T47D (cell line): ENCODE measurements at regions not wholly inside any gene's neighbourhood (a gene's known extent, or its start where the extent isn't known, plus 50 kb on each side); places are given as distances from the start of the nearest gene placed in this dataset.
"Not testable (repeated sequence)": the region's sequence is repeated elsewhere in the genome, so short reads cannot be mapped to it uniquely, and the experiment has no call there.

Source experiments
- DNase-seq, 2 experiments: peaks; one replicate each; pipeline versions ENCODE4 v3.0.0 to v3.0.0-alpha.2; 2011 to 2012; ENCODE audit warnings: low read depth in 1 of 2, low spot score in 1 of 2
- JUND ChIP-seq: IDR thresholded peaks from 2 replicates; pipeline ENCODE4 v1.6.1; 2012; ENCODE audit warnings: low read depth
- in situ Hi-C: cut with HindIII; loops from 2 replicates; pipeline ENCODE4 v1.10.0; 2016; ENCODE audit warnings: low sequenced_read_pairs, low pct_unique_long_range_greater_than_20kb

DNA sequence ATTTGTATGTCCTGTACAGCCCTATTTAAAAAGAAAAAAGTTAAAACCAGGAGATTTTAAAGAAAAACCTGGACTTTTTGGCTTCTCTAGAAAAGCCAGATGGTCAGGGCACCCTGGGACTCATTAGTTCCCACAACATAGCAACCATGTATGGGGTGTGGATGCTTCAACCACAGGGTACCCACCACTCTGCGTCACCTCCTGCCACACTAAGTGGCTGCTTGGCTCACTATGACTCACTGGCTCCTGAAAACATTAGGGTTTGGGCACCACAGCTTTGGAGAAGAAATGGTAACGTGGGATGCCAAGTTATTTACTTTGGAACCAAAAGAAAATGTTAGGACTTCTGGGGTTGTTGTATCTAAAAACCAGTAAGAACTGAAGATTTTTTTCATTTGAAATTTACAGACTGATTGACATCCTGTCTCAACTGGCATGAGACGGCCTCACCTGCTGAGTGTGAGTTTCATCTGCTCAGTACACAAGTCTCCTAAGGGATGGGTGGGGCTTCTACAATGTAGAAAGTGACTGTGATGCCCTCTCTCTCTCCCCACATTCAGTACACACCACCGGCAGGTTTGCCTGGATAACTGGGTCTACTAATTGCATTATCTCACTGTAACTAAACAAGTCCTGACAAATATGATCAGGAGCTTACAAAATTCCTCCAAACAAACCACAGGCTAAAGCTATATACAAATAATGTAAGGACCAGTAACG, 103.9 kb downstream of the ESM1 start:
- TF ChIP-seq JUND: no peak
- DNase-seq: peak in 1 of 2 experiments; percentile 46
- in situ Hi-C loops: no loop called here

DNA sequence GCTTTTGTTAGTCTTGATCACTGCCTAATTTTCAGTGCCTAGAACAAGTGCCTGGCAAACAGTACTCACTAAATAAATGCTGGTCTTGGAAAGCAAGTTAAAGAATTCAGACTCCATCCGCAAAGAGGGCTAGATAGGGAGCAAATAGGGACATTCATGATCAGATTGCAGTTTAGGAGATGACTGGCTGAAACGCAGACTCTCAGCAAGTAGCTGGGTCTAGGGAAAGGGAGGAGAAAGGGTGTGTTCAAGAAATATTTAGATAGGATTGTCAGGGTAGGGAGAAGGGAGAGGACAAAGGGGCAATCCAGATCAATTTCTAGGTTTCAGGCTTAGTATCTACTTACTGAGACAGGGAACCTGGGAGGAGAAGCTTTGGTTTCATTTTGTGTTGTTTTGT, 108.4 kb downstream of the ESM1 start:
- in situ Hi-C loops: no loop called here
- TF ChIP-seq JUND: no peak
- no peak for DNase-seq

DNA sequence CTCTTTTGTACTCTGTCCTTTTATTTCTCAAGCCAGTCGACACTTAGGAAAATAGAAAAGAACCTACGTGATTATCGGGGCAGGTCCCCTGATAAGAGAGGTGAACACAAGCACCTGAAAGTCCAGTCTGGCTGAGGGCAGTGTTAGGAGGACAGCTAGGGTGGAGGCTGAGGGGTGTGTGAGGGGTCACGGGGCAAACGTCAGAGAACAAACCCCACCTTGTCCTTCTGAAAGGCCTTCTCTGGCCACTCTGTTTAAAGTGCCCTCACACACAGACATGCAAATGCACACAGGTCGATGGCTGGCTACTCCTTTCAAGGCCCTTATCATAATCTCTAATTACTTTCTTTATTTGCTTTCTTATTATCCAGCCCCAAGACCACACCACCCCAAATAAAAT, 108.8 kb downstream of the ESM1 start:
- in situ Hi-C loops: no loop called here
- no peak for TF ChIP-seq JUND

DNA sequence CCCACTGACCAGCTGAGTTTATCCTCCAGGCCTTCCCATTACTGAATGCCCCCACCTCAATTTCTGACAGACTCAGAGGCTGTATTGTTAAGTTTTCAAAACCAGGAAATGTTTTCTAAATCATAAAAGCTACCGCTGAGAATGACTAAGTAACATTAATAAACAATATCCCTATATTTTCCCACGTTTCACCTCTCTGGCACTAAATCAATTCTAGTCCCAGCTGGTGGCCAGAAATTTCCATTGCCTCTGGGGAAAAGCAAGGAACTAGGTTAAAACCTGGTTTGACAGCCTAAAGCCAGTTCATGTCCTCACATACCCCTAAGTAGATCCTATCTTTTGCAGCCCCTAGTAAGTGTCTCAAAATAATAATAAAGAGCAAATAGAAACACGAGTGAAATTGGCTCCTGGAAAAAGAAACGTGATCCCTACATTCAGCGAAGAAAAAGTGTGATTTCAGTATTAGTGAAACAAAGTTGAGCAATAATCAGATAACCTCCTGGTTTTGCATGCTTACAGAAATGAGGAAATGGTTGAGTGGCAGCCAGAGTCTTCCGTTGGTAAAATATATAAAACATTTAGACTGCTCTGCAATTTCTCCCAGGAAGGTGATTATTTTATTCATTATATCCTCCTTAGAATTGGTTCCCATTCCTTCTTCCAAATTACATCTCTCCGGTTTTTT, 110.9 kb downstream of the ESM1 start:
- 0 out of 2 replicates have a peak, but pooled peaks have one; percentile 31 for TF ChIP-seq JUND

More for the DNA sequence above, 108.8 kb downstream of the ESM1 start:
- DNase-seq: no peak

DNA sequence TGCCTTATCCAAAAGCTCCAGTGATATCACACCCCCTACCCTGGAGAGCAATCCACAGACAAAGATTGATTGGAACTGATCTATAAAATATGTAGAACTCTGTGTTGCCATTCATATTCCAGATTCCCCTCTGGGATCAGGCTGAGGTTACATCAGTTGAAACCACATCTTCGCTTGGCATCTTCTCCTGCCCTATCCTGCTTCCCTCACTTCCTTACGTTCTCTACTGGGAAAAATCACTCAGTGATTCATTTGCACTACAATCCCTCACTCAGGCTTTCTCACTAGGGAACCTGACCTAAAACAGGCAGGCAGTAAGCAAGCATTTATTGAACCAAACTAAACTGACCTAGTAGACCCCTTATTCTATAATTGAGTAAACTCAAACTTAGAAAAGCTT, 111.7 kb downstream of the ESM1 start:
- DNase-seq: no peak
- no peak for TF ChIP-seq JUND
- in situ Hi-C loops: no loop called here

More for the DNA sequence above, 110.9 kb downstream of the ESM1 start:
- in situ Hi-C loops: no loop called here
- peak in 1 of 2 experiments; percentile 75 for DNase-seq

DNA sequence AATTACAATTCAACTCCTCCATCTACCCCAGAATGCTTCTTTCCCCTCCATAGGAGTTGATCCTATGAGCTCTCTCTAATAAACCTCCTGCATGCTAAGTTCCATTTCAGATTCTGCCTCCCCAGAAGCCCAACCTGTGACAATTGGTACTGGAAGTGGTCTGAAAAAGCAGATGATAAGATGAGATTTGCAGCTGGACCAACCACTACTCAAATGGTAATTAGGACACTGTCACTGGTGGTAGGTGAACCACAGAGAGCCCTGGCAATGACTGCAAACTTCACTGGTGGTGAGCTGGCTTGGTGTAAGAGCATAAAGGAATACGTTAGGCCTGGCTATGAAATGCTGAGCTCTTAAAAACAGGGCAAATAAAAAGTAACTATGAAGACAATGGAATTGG, 112.6 kb downstream of the ESM1 start:
- TF ChIP-seq JUND: no peak
- no peak for DNase-seq
- in situ Hi-C loops: no loop called here

DNA sequence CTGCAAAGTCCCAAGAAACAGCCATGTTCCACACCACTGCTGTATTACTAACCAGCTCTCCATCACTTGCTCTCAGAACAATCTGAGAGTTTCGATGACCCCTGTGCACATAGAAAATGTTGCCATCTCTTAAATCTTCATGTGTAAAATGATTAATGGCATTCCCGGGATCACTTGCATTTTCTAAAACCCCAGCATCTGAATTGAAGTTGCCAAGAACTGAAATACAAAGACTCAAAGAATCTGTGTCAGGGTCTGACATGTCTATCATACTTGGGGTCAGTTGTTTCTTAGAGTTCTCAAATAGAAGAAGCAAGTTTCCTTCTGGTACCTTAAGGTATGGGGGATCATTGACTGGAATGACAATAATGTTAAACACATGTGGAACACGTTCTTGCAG, 115.1 kb downstream of the ESM1 start:
- TF ChIP-seq JUND: no peak
- no peak for DNase-seq
- in situ Hi-C loops: no loop called here

DNA sequence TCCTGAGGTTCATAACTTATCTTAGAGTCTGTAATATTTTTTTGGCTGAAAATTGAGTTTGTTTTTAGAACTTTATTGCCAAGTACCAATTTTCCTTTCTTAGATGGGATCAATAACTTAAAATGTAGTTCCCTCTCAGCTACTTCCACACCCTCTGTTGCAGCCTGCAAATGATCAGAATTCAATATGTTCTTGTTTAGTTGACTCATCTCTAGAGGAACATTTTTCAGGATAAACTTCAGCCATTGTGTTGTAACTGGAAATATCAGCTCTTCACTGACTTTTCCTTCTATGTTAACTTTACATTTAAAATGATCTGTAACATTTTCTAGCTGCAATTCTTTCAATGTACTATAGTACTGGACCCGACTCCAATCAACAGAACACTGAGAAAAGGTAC, 115.7 kb downstream of the ESM1 start:
- TF ChIP-seq JUND: no peak
- no peak for DNase-seq
- in situ Hi-C loops: no loop called here

DNA sequence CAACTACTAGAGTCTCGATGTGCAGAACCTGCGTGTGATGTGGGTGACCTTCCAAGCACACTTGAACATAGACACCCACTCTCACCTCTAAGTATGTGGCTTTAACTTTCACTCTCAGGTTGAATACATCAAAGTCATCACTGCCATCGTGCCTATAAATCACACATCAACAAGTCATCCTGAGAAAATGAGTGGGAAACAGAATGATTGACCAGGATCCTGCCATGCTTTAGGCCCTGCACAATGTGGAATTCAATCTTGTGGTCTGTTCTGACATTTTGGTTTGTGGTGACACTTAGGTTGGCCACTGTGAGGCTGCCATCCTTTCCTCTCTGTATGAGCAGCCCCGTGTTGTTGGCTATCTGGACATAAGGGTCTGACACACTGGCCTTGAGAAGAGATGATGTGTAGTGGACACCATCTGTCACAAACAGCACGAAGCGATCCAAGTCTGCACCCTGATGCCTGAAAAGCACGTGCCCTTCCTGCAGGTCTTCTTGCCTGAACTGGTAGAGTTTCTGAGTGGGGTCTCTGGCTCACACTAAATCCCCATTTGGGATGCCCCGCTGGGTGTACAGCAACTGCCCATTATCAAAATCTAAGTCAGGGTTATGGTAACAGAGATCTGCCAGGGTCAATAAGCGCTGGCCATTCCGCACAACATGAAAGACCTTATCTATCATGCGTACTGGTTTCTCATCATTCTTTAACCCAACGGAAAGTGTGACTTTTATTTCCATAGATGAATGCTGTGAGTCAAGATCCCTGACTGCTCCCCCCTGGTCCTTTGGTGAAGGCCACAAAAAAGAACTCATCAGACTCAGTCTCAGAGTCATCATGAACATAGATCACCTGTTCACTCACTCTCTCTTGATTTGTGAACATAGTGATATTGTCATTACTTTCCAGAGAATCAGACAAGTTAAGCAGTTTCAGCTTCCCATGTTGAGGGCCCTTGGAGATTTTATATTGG, 116.6 kb downstream of the ESM1 start:
- no peak for DNase-seq
- TF ChIP-seq JUND: no peak
- in situ Hi-C loops: no loop called here

DNA sequence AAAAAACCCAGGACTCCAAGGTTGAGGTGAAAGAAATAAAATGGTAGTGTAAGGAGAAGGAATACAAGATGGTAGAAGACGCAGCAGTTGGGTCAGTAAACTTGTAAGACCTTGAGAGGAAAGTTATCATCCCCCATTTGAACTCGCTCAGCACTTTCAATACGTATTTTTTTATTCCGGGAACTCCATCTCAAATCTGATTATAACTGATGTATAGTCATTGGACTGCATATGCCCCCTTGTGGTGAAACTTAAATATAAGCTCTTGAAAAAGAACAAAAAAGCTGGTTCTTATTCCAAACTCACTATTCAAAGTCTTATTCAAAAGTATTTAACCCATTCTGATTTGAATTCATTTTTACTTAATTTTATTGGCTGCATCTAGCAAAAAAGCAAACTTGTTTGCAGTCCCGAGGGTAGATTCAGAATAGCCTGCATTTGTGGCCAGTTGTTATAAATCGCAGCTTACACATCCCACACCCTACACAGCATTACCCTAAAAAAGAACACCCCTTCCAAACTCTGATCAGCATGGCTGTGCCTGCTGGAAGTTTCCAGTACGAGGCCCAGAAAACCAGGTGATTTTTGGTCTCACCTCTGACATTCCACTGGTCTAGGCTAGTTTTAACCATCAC, 118.0 kb downstream of the ESM1 start:
- peak; percentile 71 to 79 for DNase-seq
- in situ Hi-C loops: no loop called here
- no peak for TF ChIP-seq JUND

DNA sequence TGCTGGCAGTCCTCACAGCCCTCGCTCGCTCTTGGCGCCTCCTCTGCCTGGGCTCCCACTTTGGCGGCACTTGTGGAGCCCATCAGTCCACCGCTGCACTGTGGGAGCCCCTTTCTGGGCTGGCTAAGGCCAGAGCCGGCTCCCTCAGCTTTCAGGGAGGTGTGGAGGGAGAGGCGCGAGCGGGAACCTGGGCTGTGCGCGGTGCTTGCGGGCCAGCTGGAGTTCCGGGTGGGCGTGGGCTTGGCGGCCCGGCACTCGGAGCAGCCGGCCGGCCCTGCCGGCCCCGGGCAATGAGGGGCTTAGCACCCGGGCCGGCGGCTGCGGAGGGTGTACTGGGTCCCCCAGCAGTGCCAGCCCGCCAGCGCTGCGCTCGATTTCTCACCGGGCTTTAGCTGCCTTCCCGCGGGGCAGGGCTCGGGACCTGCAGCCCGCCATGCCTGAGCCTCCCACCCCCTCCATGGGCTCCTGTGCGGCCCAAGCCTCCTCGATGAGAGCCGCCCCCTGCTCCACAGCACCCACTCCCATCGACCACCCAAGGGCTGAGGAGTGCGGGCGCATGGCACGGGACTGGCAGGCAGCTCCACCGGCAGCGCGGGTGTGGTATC, 120.4 kb downstream of the ESM1 start:
- DNase-seq, in situ Hi-C loops: not testable (repeated sequence)

DNA sequence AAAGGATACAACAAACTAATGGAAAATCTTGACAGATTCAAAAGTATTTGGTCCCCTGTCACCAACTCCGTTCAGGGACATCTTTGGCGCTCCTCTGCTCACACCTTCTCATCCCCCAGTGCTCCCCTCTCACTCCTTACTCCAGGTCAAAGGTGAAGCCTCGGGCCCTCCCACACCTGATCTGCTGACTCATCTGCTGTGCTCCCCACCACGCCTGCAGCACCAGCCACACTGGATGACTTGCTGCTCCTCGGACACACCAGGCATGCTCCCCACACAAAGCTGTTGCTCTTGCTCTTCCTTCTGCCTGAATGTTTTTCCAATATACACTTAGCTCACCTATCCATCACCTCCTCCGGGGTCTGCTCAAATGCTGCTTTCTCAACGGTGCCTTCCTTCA, 123.4 kb downstream of the ESM1 start:
- no peak for TF ChIP-seq JUND
- in situ Hi-C loops: no loop called here
- no peak for DNase-seq
